ENCODE measurements at regions not wholly inside any gene's neighbourhood (a gene's known extent, or its start where the extent isn't known, plus 50 kb on each side); places are given as distances from the start of the nearest gene placed in this dataset.

GRCh38 chr18:37854396-37854795 lies 288.8 kb upstream of the CELF4 start:
- no peak for DNase-seq (ENCODE audit: low read depth)
- no peak overlapping the region for H3K4me3 ChIP-seq (ENCODE audit: low read depth, low read length)
- TF ChIP-seq CTCF (IDR thresholded peaks at IDR 0.05; ENCODE audit: low read depth, low read length) (no peak), POLR2A (IDR thresholded peaks at IDR 0.05; ENCODE audit: extremely low read depth, insufficient read length) (no peak), MYC (IDR thresholded peaks at IDR 0.05; ENCODE audit: low read depth, low read length) (no peak), MAX (IDR thresholded peaks at IDR 0.05; ENCODE audit: low read depth, low read length) (no peak)

- H3K4me3 ChIP-seq (ENCODE audit: low read depth, low read length): no peak overlapping the region
- DNase-seq (ENCODE audit: low read depth): peak; percentile 2
- no peak for TF ChIP-seq MAX (IDR thresholded peaks at IDR 0.05; ENCODE audit: low read depth, low read length)
These were observed 288.1 kb upstream of the CELF4 start for GRCh38 chr18:37853706-37854105.

- TF ChIP-seq CTCF (IDR thresholded peaks at IDR 0.05; ENCODE audit: low read depth, low read length): no peak
- no peak for TF ChIP-seq MAX (IDR thresholded peaks at IDR 0.05; ENCODE audit: low read depth, low read length)
- no peak for TF ChIP-seq MYC (IDR thresholded peaks at IDR 0.05; ENCODE audit: low read depth, low read length)
- no peak overlapping the region for H3K4me3 ChIP-seq (ENCODE audit: low read depth, low read length)
- no peak for DNase-seq (ENCODE audit: low read depth)
These were observed 286.9 kb upstream of the CELF4 start for GRCh38 chr18:37852464-37852863.

GRCh38 chr18:37847544-37847943 lies 281.9 kb upstream of the CELF4 start:
- no peak for DNase-seq (ENCODE audit: low read depth)
- TF ChIP-seq MAX (IDR thresholded peaks at IDR 0.05; ENCODE audit: low read depth, low read length) (no peak), MYC (IDR thresholded peaks at IDR 0.05; ENCODE audit: low read depth, low read length) (no peak)
- H3K4me3 ChIP-seq (ENCODE audit: low read depth, low read length): no peak overlapping the region

- no peak for DNase-seq (ENCODE audit: low read depth)
- TF ChIP-seq MAX (IDR thresholded peaks at IDR 0.05; ENCODE audit: low read depth, low read length) (no peak), CTCF (IDR thresholded peaks at IDR 0.05; ENCODE audit: low read depth, low read length) (no peak), MYC (IDR thresholded peaks at IDR 0.05; ENCODE audit: low read depth, low read length) (no peak)
- no peak overlapping the region for H3K4me3 ChIP-seq (ENCODE audit: low read depth, low read length)
These were observed 281.4 kb upstream of the CELF4 start for GRCh38 chr18:37846996-37847395.

- H3K4me3 ChIP-seq (ENCODE audit: low read depth, low read length): no peak overlapping the region
- TF ChIP-seq MYC (IDR thresholded peaks at IDR 0.05; ENCODE audit: low read depth, low read length): no peak
- TF ChIP-seq MAX (IDR thresholded peaks at IDR 0.05; ENCODE audit: low read depth, low read length): no peak
- no peak for TF ChIP-seq POLR2A (IDR thresholded peaks at IDR 0.05; ENCODE audit: extremely low read depth, insufficient read length)
- no peak for TF ChIP-seq CTCF (IDR thresholded peaks at IDR 0.05; ENCODE audit: low read depth, low read length)
- DNase-seq (ENCODE audit: low read depth): no peak
These were observed 279.9 kb upstream of the CELF4 start for GRCh38 chr18:37845498-37845897.
